NB4 (cell line): ENCODE measurements at regions not wholly inside any gene's neighbourhood (a gene's known extent, or its start where the extent isn't known, plus 50 kb on each side); places are given as distances from the start of the nearest gene placed in this dataset.

Experiments used
- MYC ChIP-seq: IDR thresholded peaks from 2 replicates; pipeline ENCODE4 v1.6.1; 2011; ENCODE audit warnings: low read depth, low read length
- TF ChIP-seq, protein P1 (sequence below): IDR thresholded peaks from one replicate; pipeline ENCODE4 v1.5.1; 2012; ENCODE audit warnings: low read depth, low read length
- TF ChIP-seq, protein P2 (sequence below): IDR thresholded peaks from 2 replicates; pipeline ENCODE4 v1.6.1; 2011; ENCODE audit warnings: low read depth, low read length

DNA sequence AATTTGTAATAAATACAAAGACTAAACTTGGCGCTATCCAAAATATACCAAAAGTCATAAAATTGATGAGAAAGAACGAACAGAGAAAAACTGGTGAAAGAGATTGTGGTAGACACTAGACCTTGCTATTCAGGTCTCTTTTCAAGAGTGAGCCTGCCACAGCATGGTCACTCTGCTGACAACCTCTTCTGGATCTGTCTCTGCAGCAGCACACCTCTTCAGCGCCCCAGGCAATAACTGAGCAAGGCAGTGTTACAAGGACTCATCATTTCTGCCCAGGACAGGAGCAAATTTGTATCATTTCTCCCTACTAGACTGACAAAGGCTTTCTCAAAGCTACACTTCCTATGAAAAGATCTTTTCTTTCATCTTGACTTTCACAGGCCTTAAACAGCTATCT is 976.0 kb downstream of the DNAJB9 start:
- TF ChIP-seq, protein P1, sequence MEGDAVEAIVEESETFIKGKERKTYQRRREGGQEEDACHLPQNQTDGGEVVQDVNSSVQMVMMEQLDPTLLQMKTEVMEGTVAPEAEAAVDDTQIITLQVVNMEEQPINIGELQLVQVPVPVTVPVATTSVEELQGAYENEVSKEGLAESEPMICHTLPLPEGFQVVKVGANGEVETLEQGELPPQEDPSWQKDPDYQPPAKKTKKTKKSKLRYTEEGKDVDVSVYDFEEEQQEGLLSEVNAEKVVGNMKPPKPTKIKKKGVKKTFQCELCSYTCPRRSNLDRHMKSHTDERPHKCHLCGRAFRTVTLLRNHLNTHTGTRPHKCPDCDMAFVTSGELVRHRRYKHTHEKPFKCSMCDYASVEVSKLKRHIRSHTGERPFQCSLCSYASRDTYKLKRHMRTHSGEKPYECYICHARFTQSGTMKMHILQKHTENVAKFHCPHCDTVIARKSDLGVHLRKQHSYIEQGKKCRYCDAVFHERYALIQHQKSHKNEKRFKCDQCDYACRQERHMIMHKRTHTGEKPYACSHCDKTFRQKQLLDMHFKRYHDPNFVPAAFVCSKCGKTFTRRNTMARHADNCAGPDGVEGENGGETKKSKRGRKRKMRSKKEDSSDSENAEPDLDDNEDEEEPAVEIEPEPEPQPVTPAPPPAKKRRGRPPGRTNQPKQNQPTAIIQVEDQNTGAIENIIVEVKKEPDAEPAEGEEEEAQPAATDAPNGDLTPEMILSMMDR: no peak
- TF ChIP-seq, protein P2, sequence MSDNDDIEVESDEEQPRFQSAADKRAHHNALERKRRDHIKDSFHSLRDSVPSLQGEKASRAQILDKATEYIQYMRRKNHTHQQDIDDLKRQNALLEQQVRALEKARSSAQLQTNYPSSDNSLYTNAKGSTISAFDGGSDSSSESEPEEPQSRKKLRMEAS: no peak
- no peak for TF ChIP-seq MYC
